Upper lobe of left lung (tissue), 4 donors: ENCODE measurements at regions not wholly inside any gene's neighbourhood (a gene's known extent, or its start where the extent isn't known, plus 50 kb on each side); places are given as distances from the start of the nearest gene placed in this dataset.

Experiments used
- EP300 ChIP-seq, 4 donors: sonication (generic); formaldehyde crosslinking; IDR thresholded peaks; one replicate each; pipeline ENCODE4 v1.5.1; 2017; ENCODE audit warnings: antibody characterized with exemption in 4 of 4, control low read depth in 2 of 4
- POLR2A ChIP-seq, 4 donors: fragments of 450-650 bp; IDR thresholded peaks; one replicate each; pipeline ENCODE4 v1.5.1; 2016 to 2017; ENCODE audit warnings: antibody characterized with exemption in 4 of 4, mild to moderate bottlenecking in 2 of 4
- POLR2AphosphoS5 ChIP-seq, 2 donors: sonication (generic); formaldehyde crosslinking; IDR thresholded peaks; one replicate each; pipeline ENCODE4 v1.5.1; 2017; ENCODE audit warnings: antibody characterized with exemption in 2 of 2
- TF ChIP-seq, protein P1 (sequence below), 6 experiments: fragments of 450-650 bp in 4 of 6; fragments of 200-600 bp in 2 of 6; sonication (generic) in 2 of 6; IDR thresholded peaks; one replicate each; pipeline ENCODE4 v1.5.1; 2016 to 2019; ENCODE audit warnings: antibody characterized with exemption in 6 of 6

DNA sequence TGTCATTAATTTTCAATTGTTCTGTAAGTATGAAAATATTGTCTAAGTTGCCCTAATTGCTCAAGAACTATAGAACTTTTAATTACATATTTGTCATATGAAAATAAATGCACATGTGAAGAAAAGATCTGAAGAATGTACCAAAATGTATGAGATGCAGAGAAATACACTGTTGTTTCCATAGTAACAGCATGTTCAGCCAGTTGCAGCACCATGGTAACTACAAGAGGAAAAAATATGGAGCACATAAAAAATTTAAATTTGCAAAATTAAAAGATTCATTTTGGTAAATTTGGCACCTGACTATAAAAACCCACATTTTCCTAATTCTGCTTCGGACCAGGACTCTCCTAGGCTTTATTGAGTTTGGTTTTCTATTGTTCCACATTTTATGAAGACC lies 1170.0 kb upstream of the MIR17HG start:
- TF ChIP-seq POLR2A (IDR thresholded peaks at IDR 0.05) (no peak), POLR2AphosphoS5 (IDR thresholded peaks at IDR 0.05) (no peak), EP300 (IDR thresholded peaks at IDR 0.05) (no peak)
- TF ChIP-seq, protein P1, sequence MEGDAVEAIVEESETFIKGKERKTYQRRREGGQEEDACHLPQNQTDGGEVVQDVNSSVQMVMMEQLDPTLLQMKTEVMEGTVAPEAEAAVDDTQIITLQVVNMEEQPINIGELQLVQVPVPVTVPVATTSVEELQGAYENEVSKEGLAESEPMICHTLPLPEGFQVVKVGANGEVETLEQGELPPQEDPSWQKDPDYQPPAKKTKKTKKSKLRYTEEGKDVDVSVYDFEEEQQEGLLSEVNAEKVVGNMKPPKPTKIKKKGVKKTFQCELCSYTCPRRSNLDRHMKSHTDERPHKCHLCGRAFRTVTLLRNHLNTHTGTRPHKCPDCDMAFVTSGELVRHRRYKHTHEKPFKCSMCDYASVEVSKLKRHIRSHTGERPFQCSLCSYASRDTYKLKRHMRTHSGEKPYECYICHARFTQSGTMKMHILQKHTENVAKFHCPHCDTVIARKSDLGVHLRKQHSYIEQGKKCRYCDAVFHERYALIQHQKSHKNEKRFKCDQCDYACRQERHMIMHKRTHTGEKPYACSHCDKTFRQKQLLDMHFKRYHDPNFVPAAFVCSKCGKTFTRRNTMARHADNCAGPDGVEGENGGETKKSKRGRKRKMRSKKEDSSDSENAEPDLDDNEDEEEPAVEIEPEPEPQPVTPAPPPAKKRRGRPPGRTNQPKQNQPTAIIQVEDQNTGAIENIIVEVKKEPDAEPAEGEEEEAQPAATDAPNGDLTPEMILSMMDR (IDR thresholded peaks at IDR 0.05): no peak
